ENCODE measurements at regions not wholly inside any gene's neighbourhood (a gene's known extent, or its start where the extent isn't known, plus 50 kb on each side); places are given as distances from the start of the nearest gene placed in this dataset.

- H2AFZ ChIP-seq (ENCODE audit: low read depth, low read length): no peak overlapping the region
- CTCF ChIA-PET: interaction anchor here (0.6 kb wide), 1 partner anchor 26 kb away, joined by 3 read pairs; no protein-coding TSS in a partner anchor
- no peak for FAIRE-seq
Measured at GRCh38 chr9:129467739-129468666, 152.9 kb downstream of the C9orf50 start.

GRCh38 chr9:129467004-129467588 is 153.8 kb downstream of the C9orf50 start:
- no peak for DNase-seq (ENCODE audit: low read depth, low spot score)
- H3K4me3 ChIP-seq (replicated peaks in 1 of 3; ENCODE audit: insufficient read depth in 1 of 3, low read depth in 1 of 3, low read length in 3 of 3): no peak overlapping the region
- FAIRE-seq: no peak
- ChIA-PET CTCF (no interaction called here), POLR2A (interaction anchor here (0.7 kb wide), 1 partner anchor 292 kb away, joined by 3 read pairs; no protein-coding TSS in a partner anchor)
- no peaks in the 10 kb centered on the region for H4K20me1 ChIP-seq (replicated peaks; ENCODE audit: control insufficient read depth, extremely low read depth, insufficient read depth, low read length)
- no peaks in the 10 kb centered on the region for H3K79me2 ChIP-seq (ENCODE audit: control insufficient read depth, insufficient read depth, low read length)
- H3K4me2 ChIP-seq (ENCODE audit: insufficient read depth, low read length): no peak overlapping the region
- H3K9ac ChIP-seq (replicated peaks; ENCODE audit: extremely low read depth, insufficient read depth, low read length): no peak overlapping the region
- no peaks in the 10 kb centered on the region for H3K36me3 ChIP-seq (ENCODE audit: control insufficient read depth in 2 of 2, extremely low read depth in 1 of 2, insufficient read depth in 2 of 2, low read length in 2 of 2)
- TF ChIP-seq POLR2A (IDR thresholded peaks at IDR 0.05; ENCODE audit: low read depth, low read length) (no peak), GATA2 (IDR thresholded peaks at IDR 0.05; ENCODE audit: insufficient read depth, insufficient read length, low read depth, low read length) (no peak), MYC (IDR thresholded peaks at IDR 0.05; ENCODE audit: low read depth, low read length) (no peak), EZH2 (IDR thresholded peaks at IDR 0.05; ENCODE audit: borderline replicate concordance, low read depth, low read length, severe bottlenecking) (no peak)
- TF ChIP-seq, protein P1, sequence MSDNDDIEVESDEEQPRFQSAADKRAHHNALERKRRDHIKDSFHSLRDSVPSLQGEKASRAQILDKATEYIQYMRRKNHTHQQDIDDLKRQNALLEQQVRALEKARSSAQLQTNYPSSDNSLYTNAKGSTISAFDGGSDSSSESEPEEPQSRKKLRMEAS (IDR thresholded peaks at IDR 0.05; ENCODE audit: insufficient read depth, insufficient read length): no peak
- H2AFZ ChIP-seq (ENCODE audit: low read depth, low read length): no peak overlapping the region
- dilution Hi-C loops (cut with MboI; ENCODE audit: extremely low pct_ligation_motif_present, low sequenced_read_pairs) (no loop called here), intact Hi-C loops (cut with micrococcal nuclease) (no loop called here)
- H3K9me1 ChIP-seq (replicated peaks; ENCODE audit: control insufficient read depth, extremely low read depth, insufficient read depth, low read length): no peaks in the 10 kb centered on the region
- H3K27me3 ChIP-seq (ENCODE audit: control insufficient read depth in 2 of 2, insufficient read depth in 2 of 2, low read length in 2 of 2): no peaks in the 10 kb centered on the region
- H3K9me3 ChIP-seq (replicated peaks; ENCODE audit: control insufficient read depth, insufficient read depth, low read length): no peaks in the 10 kb centered on the region
- no peaks in the 10 kb centered on the region for H3K4me1 ChIP-seq (ENCODE audit: control insufficient read depth, extremely low read depth, insufficient read depth, low read length)
- H3K27ac ChIP-seq (ENCODE audit: insufficient read depth, low read depth, low read length): no peak overlapping the region
- BruUV-seq (replicated peaks): no TSS peak

More at GRCh38 chr9:129467739-129468666, 152.9 kb downstream of the C9orf50 start:
- intact Hi-C loops (cut with micrococcal nuclease): no loop called here
- DNase-seq (ENCODE audit: low read depth, low spot score): no peak
- H3K4me3 ChIP-seq (replicated peaks in 1 of 3; ENCODE audit: insufficient read depth in 1 of 3, low read depth in 1 of 3, low read length in 3 of 3): no peak overlapping the region
- BruUV-seq (replicated peaks): no TSS peak
- no peak overlapping the region for H3K9ac ChIP-seq (replicated peaks; ENCODE audit: extremely low read depth, insufficient read depth, low read length)
- H3K27me3 ChIP-seq (ENCODE audit: control insufficient read depth in 2 of 2, insufficient read depth in 2 of 2, low read length in 2 of 2): no peaks in the 10 kb centered on the region
- no peaks in the 10 kb centered on the region for H3K9me1 ChIP-seq (replicated peaks; ENCODE audit: control insufficient read depth, extremely low read depth, insufficient read depth, low read length)
- H3K27ac ChIP-seq (ENCODE audit: insufficient read depth, low read depth, low read length): no peak overlapping the region
- no peaks in the 10 kb centered on the region for H3K79me2 ChIP-seq (ENCODE audit: control insufficient read depth, insufficient read depth, low read length)
- TF ChIP-seq, protein P1 (IDR thresholded peaks at IDR 0.05; ENCODE audit: insufficient read depth, insufficient read length): no peak
- TF ChIP-seq POLR2AphosphoS5 (IDR thresholded peaks at IDR 0.05; ENCODE audit: insufficient read depth, low read depth, low read length) (no peak), MYC (IDR thresholded peaks at IDR 0.05; ENCODE audit: low read depth, low read length) (no peak), JUN (IDR thresholded peaks at IDR 0.05; ENCODE audit: borderline replicate concordance, insufficient read depth, insufficient read length, low read depth) (no peak), EZH2 (IDR thresholded peaks at IDR 0.05; ENCODE audit: borderline replicate concordance, low read depth, low read length, severe bottlenecking) (no peak), GATA2 (IDR thresholded peaks at IDR 0.05; ENCODE audit: insufficient read depth, insufficient read length, low read depth, low read length) (no peak), FOS (IDR thresholded peaks at IDR 0.05; ENCODE audit: borderline replicate concordance, insufficient read depth, low read length) (no peak)
- no peaks in the 10 kb centered on the region for H3K9me3 ChIP-seq (replicated peaks; ENCODE audit: control insufficient read depth, insufficient read depth, low read length)
- H4K20me1 ChIP-seq (replicated peaks; ENCODE audit: control insufficient read depth, extremely low read depth, insufficient read depth, low read length): no peaks in the 10 kb centered on the region
- no peaks in the 10 kb centered on the region for H3K36me3 ChIP-seq (ENCODE audit: control insufficient read depth in 2 of 2, extremely low read depth in 1 of 2, insufficient read depth in 2 of 2, low read length in 2 of 2)
- POLR2A ChIA-PET: no interaction called here
- dilution Hi-C loops (cut with MboI; ENCODE audit: extremely low pct_ligation_motif_present, low sequenced_read_pairs): no loop called here
- H3K4me2 ChIP-seq (ENCODE audit: insufficient read depth, low read length): no peak overlapping the region
- no peaks in the 10 kb centered on the region for H3K4me1 ChIP-seq (ENCODE audit: control insufficient read depth, extremely low read depth, insufficient read depth, low read length)

All from endothelial cell of umbilical vein (primary cell).